H9 (cell line): ENCODE measurements at regions not wholly inside any gene's neighbourhood (a gene's known extent, or its start where the extent isn't known, plus 50 kb on each side); places are given as distances from the start of the nearest gene placed in this dataset.

ENCODE experiments used
- DNase-seq: peaks from one replicate; pipeline ENCODE4 v3.0.0-alpha.2; 2017
- H2AFZ ChIP-seq: one replicate; pipeline ENCODE4 v1.6.1; 2013; ENCODE audit warnings: mild to moderate bottlenecking, low read length, control low read depth, moderate library complexity
- H2AK5ac ChIP-seq: 2 replicates; pipeline ENCODE4 v1.6.1; 2013; ENCODE audit warnings: low read length, control low read depth, mixed read lengths; ENCODE audit not compliant: insufficient read length
- H2BK120ac ChIP-seq: one replicate; pipeline ENCODE4 v1.6.1; 2013; ENCODE audit warnings: low read depth, mild to moderate bottlenecking, low read length, control low read depth, inconsistent platforms; ENCODE audit not compliant: poor library complexity, severe bottlenecking
- H2BK12ac ChIP-seq: 2 replicates; pipeline ENCODE4 v1.6.1; 2013; ENCODE audit warnings: low read length, control low read depth, mixed read lengths, low read depth; ENCODE audit not compliant: insufficient read length
- H2BK15ac ChIP-seq: 2 replicates; pipeline ENCODE4 v1.6.1; 2013; ENCODE audit warnings: low read depth, low read length, control low read depth
- H2BK20ac ChIP-seq: one replicate; pipeline ENCODE4 v1.6.1; 2013; ENCODE audit warnings: low read depth, mild to moderate bottlenecking, low read length, control low read depth, inconsistent platforms; ENCODE audit not compliant: poor library complexity, severe bottlenecking
- H2BK5ac ChIP-seq: 2 replicates; pipeline ENCODE4 v1.6.1; 2013; ENCODE audit warnings: low read length, control low read depth, mixed read lengths; ENCODE audit not compliant: insufficient read length
- H3K14ac ChIP-seq: 2 replicates; pipeline ENCODE4 v1.6.1; 2013; ENCODE audit warnings: low read length, control low read depth; ENCODE audit not compliant: insufficient read depth
- H3K18ac ChIP-seq: 2 replicates; pipeline ENCODE4 v1.6.1; 2013; ENCODE audit warnings: low read depth, mild to moderate bottlenecking, mixed read lengths, low read length, control low read depth; ENCODE audit not compliant: insufficient read length
- H3K23ac ChIP-seq: 2 replicates; pipeline ENCODE4 v1.6.1; 2013; ENCODE audit warnings: low read length, control low read depth, mixed read lengths, low read depth; ENCODE audit not compliant: insufficient read length
- H3K23me2 ChIP-seq: 2 replicates; pipeline ENCODE4 v1.6.1; 2013; ENCODE audit warnings: low read depth, mild to moderate bottlenecking, mixed read lengths, low read length, control low read depth; ENCODE audit not compliant: insufficient read length, poor library complexity, severe bottlenecking
- H3K27ac ChIP-seq: 2 replicates; pipeline ENCODE4 v1.5.1; 2013; ENCODE audit warnings: low read length, control low read depth, mixed read lengths, low read depth; ENCODE audit not compliant: insufficient read length
- H3K27me3 ChIP-seq: 2 replicates; pipeline ENCODE4 v1.6.1; 2013; ENCODE audit warnings: low read length, control low read depth, inconsistent platforms; ENCODE audit not compliant: insufficient read depth
- H3K4ac ChIP-seq: 2 replicates; pipeline ENCODE4 v1.6.1; 2013; ENCODE audit warnings: low read depth, mild to moderate bottlenecking, control low read depth, inconsistent platforms, low read length, moderate library complexity
- H3K4me1 ChIP-seq: 2 replicates; pipeline ENCODE4 v1.6.1; 2013; ENCODE audit warnings: low read length, control low read depth, inconsistent platforms; ENCODE audit not compliant: insufficient read depth
- H3K4me2 ChIP-seq: 2 replicates; pipeline ENCODE4 v1.6.1; 2013; ENCODE audit warnings: low read length, control low read depth, mixed read lengths; ENCODE audit not compliant: insufficient read length, insufficient read depth
- H3K56ac ChIP-seq: 2 replicates; pipeline ENCODE4 v1.6.1; 2013; ENCODE audit warnings: low read depth, mild to moderate bottlenecking, mixed read lengths, low read length, control low read depth; ENCODE audit not compliant: insufficient read length
- H3K79me1 ChIP-seq: 2 replicates; pipeline ENCODE4 v1.6.1; 2013; ENCODE audit warnings: low read depth, mild to moderate bottlenecking, moderate library complexity, low read length, control low read depth, inconsistent platforms; ENCODE audit not compliant: insufficient read depth, poor library complexity, severe bottlenecking
- H3K79me2 ChIP-seq: 2 replicates; pipeline ENCODE4 v1.6.1; 2013; ENCODE audit warnings: low read length, control low read depth, inconsistent platforms; ENCODE audit not compliant: insufficient read depth
- H3K9ac ChIP-seq: 2 replicates; pipeline ENCODE4 v1.6.1; 2013; ENCODE audit warnings: low read length, control low read depth, mixed read lengths; ENCODE audit not compliant: insufficient read length; ENCODE audit errors: extremely low read depth
- H3K9me3 ChIP-seq: one replicate; pipeline ENCODE4 v1.6.1; 2013; ENCODE audit warnings: low read depth, low read length, inconsistent platforms; ENCODE audit not compliant: control insufficient read depth
- H3T11ph ChIP-seq: one replicate; pipeline ENCODE4 v1.6.1; 2013; ENCODE audit warnings: mild to moderate bottlenecking, low read length, control low read depth, inconsistent platforms
- H4K20me1 ChIP-seq: one replicate; pipeline ENCODE4 v1.6.1; 2013; ENCODE audit not compliant: control insufficient read depth, insufficient read length, insufficient read depth
- H4K5ac ChIP-seq: 2 replicates; pipeline ENCODE4 v1.6.1; 2013; ENCODE audit warnings: low read depth, mild to moderate bottlenecking, mixed read lengths, low read length, control low read depth; ENCODE audit not compliant: insufficient read length
- H4K8ac ChIP-seq: replicated peaks from 2 replicates; pipeline ENCODE4 v1.6.1; 2013; ENCODE audit warnings: low read length, control low read depth, mixed read lengths, low read depth; ENCODE audit not compliant: insufficient read length
- H4K91ac ChIP-seq: 2 replicates; pipeline ENCODE4 v1.6.1; 2013; ENCODE audit warnings: low read depth, mild to moderate bottlenecking, moderate library complexity, mixed read lengths, low read length, control low read depth; ENCODE audit not compliant: insufficient read length
- H3K27ac Mint-ChIP-seq, 3 experiments: 2 replicates in 2 of 3; 3 replicates in 1 of 3; pipeline ENCODE4 v1.8.0; 2020 to 2021; ENCODE audit warnings: mixed read lengths in 3 of 3, mild to moderate bottlenecking in 1 of 3, moderate library complexity in 1 of 3
- H3K27me3 Mint-ChIP-seq: 2 replicates; pipeline ENCODE4 v1.8.0; 2021; ENCODE audit warnings: low read depth, mild to moderate bottlenecking, moderate library complexity, mixed read lengths
- H3K36me3 Mint-ChIP-seq, 3 experiments: 2 replicates in 2 of 3; 3 replicates in 1 of 3; pipeline ENCODE4 v1.8.0; 2020 to 2021; ENCODE audit warnings: low read depth in 3 of 3, mixed read lengths in 3 of 3; ENCODE audit not compliant: insufficient read depth in 1 of 3
- H3K4me1 Mint-ChIP-seq, 2 experiments: 2 replicates each; pipeline ENCODE4 v1.8.0; 2020; ENCODE audit warnings: mixed read lengths in 2 of 2
- H3K4me3 Mint-ChIP-seq, 2 experiments: 2 replicates in 1 of 2; 3 replicates in 1 of 2; pipeline ENCODE4 v1.8.0; 2020 to 2021; ENCODE audit warnings: mild to moderate bottlenecking in 2 of 2, mixed read lengths in 2 of 2, moderate library complexity in 1 of 2
- H3K9me3 Mint-ChIP-seq, 2 experiments: 2 replicates in 1 of 2; 3 replicates in 1 of 2; pipeline ENCODE4 v1.8.0; 2020; ENCODE audit warnings: mild to moderate bottlenecking in 2 of 2, mixed read lengths in 2 of 2, moderate library complexity in 1 of 2
- WGBS: extraction: QIAGEN DNeasy Blood & Tissue Kit; methylation state at CpG from one replicate; pipeline ENCODE4 v1.1.7; 2013; ENCODE audit warnings: missing lambda C conversion rate, low lambda C conversion rate, mixed read lengths; ENCODE audit not compliant: insufficient read length; ENCODE audit errors: extremely low coverage; 5-methylcytosine and 5-hydroxymethylcytosine counted together
- TF ChIP-seq, protein P1 (sequence below): fragments of 200-600 bp; sonication (generic); conservative IDR thresholded peaks from 3 replicates; pipeline ENCODE4 v1.8.0; 2021; ENCODE audit warnings: antibody characterized with exemption, mild to moderate bottlenecking

DNA sequence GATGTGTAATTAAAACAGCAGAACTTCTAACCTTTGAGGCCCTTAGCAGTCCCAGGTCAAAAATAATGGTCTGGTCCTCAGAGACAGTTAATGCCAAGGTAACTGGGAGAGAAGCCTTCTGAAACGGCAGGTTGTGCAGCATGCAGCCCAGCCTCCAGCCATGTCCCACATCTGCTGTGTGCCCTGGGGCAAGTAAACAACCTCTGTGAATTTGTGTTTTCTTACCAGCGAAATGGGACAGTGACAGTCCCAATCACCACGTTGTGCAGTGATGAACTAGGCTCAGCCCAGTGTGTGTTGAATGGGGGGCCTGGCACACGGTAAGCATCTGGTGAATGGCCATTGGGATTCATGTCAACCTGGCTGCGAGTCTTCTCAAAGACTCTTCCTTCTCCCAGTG lies 61.2 kb downstream of the EMX2 start:
- TF ChIP-seq, protein P1, sequence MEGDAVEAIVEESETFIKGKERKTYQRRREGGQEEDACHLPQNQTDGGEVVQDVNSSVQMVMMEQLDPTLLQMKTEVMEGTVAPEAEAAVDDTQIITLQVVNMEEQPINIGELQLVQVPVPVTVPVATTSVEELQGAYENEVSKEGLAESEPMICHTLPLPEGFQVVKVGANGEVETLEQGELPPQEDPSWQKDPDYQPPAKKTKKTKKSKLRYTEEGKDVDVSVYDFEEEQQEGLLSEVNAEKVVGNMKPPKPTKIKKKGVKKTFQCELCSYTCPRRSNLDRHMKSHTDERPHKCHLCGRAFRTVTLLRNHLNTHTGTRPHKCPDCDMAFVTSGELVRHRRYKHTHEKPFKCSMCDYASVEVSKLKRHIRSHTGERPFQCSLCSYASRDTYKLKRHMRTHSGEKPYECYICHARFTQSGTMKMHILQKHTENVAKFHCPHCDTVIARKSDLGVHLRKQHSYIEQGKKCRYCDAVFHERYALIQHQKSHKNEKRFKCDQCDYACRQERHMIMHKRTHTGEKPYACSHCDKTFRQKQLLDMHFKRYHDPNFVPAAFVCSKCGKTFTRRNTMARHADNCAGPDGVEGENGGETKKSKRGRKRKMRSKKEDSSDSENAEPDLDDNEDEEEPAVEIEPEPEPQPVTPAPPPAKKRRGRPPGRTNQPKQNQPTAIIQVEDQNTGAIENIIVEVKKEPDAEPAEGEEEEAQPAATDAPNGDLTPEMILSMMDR: no peak
- Histone ChIP-seq H3K9me3 (no peaks in the 10 kb centered on the region), H3K18ac (no peak overlapping the region), H3K27ac (no peak overlapping the region), H4K91ac (no peak overlapping the region), H3K79me1 (no peaks in the 10 kb centered on the region), H2BK12ac (no peak overlapping the region), H2BK5ac (no peak overlapping the region), H2BK15ac (no peak overlapping the region), H3K4ac (no peak overlapping the region), H2BK120ac (no peak overlapping the region), H2BK20ac (no peak overlapping the region), H3T11ph (no peak overlapping the region), H3K23ac (no peak overlapping the region), H3K14ac (no peak overlapping the region; the same call in 1 of the 2 replicates), H3K56ac (no peak overlapping the region), H3K23me2 (no peaks in the 10 kb centered on the region), H3K27me3 (no peaks in the 10 kb centered on the region), H3K79me2 (no peaks in the 10 kb centered on the region), H2AFZ (no peak overlapping the region), H4K5ac (no peak overlapping the region), H2AK5ac (no peak overlapping the region), H3K9ac (no peak overlapping the region), H4K20me1 (no peaks in the 10 kb centered on the region), H3K4me1 (no peaks in the 10 kb centered on the region), H4K8ac (no peak overlapping the region), H3K4me2 (no peak overlapping the region)
- Mint-ChIP-seq H3K4me3 (no peak overlapping the region), H3K27me3 (peaks cover 25% of the 10 kb centered on the region), H3K4me1 (no peaks in the 10 kb centered on the region; a peak in 1 of 4 replicates), H3K27ac (no peak overlapping the region), H3K9me3 (no peaks in the 10 kb centered on the region; a peak in 1 of 5 replicates), H3K36me3 (no peaks in the 10 kb centered on the region; a peak in 1 of 7 replicates)
- WGBS: no CpG with 5 or more reads among the region's 5 CpGs
- no peak for DNase-seq
